PC-3 (cell line): ENCODE measurements at regions not wholly inside any gene's neighbourhood (a gene's known extent, or its start where the extent isn't known, plus 50 kb on each side); places are given as distances from the start of the nearest gene placed in this dataset.

ENCODE experiments used
- CTCF ChIP-seq: fragments of 300-600 bp; sonication (generic); conservative IDR thresholded peaks from 2 replicates; pipeline ENCODE4 v1.5.1; 2017; ENCODE audit warnings: antibody characterized with exemption, low read depth, mild to moderate bottlenecking, low read length
- EZH2 ChIP-seq: fragments of 300-600 bp; sonication (generic); IDR thresholded peaks from one replicate; pipeline ENCODE4 v1.6.1; 2017; ENCODE audit warnings: antibody characterized with exemption, mild to moderate bottlenecking, low read length; ENCODE audit not compliant: unreplicated experiment

GRCh38 chr13:53694814-53695532 lies 666.4 kb downstream of the OLFM4 start:
- TF ChIP-seq CTCF (no peak), EZH2 (no peak)
